D721Med (cell line): ENCODE measurements at regions not wholly inside any gene's neighbourhood (a gene's known extent, or its start where the extent isn't known, plus 50 kb on each side); places are given as distances from the start of the nearest gene placed in this dataset.

Experiments used
- DNase-seq: peaks from one replicate; pipeline ENCODE4 v3.0.0; 2011; ENCODE audit warnings: low spot score; ENCODE audit not compliant: insufficient read length
- FAIRE-seq: peaks from 2 replicates; lab custom pipeline; 2011; peaks lifted over from hg19 to GRCh38; lab: Jason Lieb, UNC
- CTCF ChIP-seq: IDR thresholded peaks from 2 replicates; pipeline ENCODE4 v1.5.1; 2012; ENCODE audit warnings: mild to moderate bottlenecking, control low read depth; ENCODE audit not compliant: insufficient read depth; ENCODE audit errors: missing control alignments

- FAIRE-seq (peak; percentile 82), DNase-seq (no peak)
- no peak for TF ChIP-seq CTCF
These were observed 431.5 kb upstream of the CHRM3 start for GRCh38 chr1:238954865-238955264.

GRCh38 chr1:238953448-238954010 is 432.8 kb upstream of the CHRM3 start:
- FAIRE-seq (no peak), DNase-seq (no peak)
- TF ChIP-seq CTCF, result no peak

GRCh38 chr1:238951809-238952208 is 434.6 kb upstream of the CHRM3 start:
- FAIRE-seq (peak; percentile 99), DNase-seq (peak; percentile 24)
- TF ChIP-seq CTCF, result peak; percentile 71

GRCh38 chr1:238950784-238951183 is 435.6 kb upstream of the CHRM3 start:
- DNase-seq, result no peak
- no peak for TF ChIP-seq CTCF
- FAIRE-seq, result peak; percentile 84

- TF ChIP-seq CTCF, result no peak
- FAIRE-seq (peak; percentile 80), DNase-seq (no peak)
These were observed 436.4 kb upstream of the CHRM3 start for GRCh38 chr1:238950017-238950416.

GRCh38 chr1:238944028-238944427 is 442.3 kb upstream of the CHRM3 start:
- no peak for FAIRE-seq

GRCh38 chr1:238927899-238928298 is 458.5 kb upstream of the CHRM3 start:
- no peak for TF ChIP-seq CTCF
- DNase-seq (no peak), FAIRE-seq (peak; percentile 6)

More at GRCh38 chr1:238944028-238944427, 442.3 kb upstream of the CHRM3 start:
- no peak for DNase-seq
- TF ChIP-seq CTCF, result no peak
